Nephron (organoid): ENCODE measurements at regions not wholly inside any gene's neighbourhood (a gene's known extent, or its start where the extent isn't known, plus 50 kb on each side); places are given as distances from the start of the nearest gene placed in this dataset.

Experiments used
- H3K27ac Mint-ChIP-seq, 3 experiments: 2 replicates each; pipeline ENCODE4 v1.8.0; 2020; ENCODE audit warnings: mixed read lengths in 3 of 3, mild to moderate bottlenecking in 2 of 3, moderate library complexity in 1 of 3
- H3K27me3 Mint-ChIP-seq: 2 replicates; pipeline ENCODE4 v1.8.0; 2021; ENCODE audit warnings: low read depth, mild to moderate bottlenecking, moderate library complexity, mixed read lengths
- H3K36me3 Mint-ChIP-seq: 2 replicates; pipeline ENCODE4 v1.8.0; 2020; ENCODE audit warnings: low read depth, mixed read lengths
- H3K4me1 Mint-ChIP-seq: 2 replicates; pipeline ENCODE4 v1.8.0; 2020; ENCODE audit warnings: mixed read lengths
- H3K4me3 Mint-ChIP-seq, 3 experiments: 2 replicates each; pipeline ENCODE4 v1.8.0; 2020; ENCODE audit warnings: mild to moderate bottlenecking in 3 of 3, mixed read lengths in 3 of 3, moderate library complexity in 2 of 3
- H3K9me3 Mint-ChIP-seq: 2 replicates; pipeline ENCODE4 v1.8.0; 2020; ENCODE audit warnings: mixed read lengths
- TF ChIP-seq, protein P1 (sequence below), 3 experiments: fragments of 200-600 bp; sonication (generic); IDR thresholded peaks; one replicate each; pipeline ENCODE4 v1.5.0; 2021; ENCODE audit warnings: antibody characterized with exemption in 3 of 3; ENCODE audit not compliant: unreplicated experiment in 3 of 3

DNA sequence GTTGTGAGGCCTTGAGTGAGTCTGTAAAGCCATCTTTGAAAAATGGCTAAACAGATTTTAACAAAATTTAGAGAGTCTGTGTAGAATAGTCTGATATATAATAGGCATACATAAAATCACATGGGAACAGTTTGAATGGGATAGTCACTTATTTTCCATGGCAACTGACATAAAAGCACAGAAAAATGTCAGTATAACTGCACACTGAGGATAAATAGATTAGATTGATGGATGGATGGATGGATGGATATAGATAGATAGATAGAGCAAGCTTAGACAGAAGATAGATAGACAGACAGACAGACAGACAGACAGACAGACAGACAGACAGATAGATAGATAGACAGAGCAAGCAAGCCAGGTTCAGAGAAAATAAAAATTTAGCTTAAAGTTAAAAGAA lies 660.2 kb upstream of the API5 start:
- H3K9me3 Mint-ChIP-seq, result no peaks in the 10 kb centered on the region
- TF ChIP-seq, protein P1, sequence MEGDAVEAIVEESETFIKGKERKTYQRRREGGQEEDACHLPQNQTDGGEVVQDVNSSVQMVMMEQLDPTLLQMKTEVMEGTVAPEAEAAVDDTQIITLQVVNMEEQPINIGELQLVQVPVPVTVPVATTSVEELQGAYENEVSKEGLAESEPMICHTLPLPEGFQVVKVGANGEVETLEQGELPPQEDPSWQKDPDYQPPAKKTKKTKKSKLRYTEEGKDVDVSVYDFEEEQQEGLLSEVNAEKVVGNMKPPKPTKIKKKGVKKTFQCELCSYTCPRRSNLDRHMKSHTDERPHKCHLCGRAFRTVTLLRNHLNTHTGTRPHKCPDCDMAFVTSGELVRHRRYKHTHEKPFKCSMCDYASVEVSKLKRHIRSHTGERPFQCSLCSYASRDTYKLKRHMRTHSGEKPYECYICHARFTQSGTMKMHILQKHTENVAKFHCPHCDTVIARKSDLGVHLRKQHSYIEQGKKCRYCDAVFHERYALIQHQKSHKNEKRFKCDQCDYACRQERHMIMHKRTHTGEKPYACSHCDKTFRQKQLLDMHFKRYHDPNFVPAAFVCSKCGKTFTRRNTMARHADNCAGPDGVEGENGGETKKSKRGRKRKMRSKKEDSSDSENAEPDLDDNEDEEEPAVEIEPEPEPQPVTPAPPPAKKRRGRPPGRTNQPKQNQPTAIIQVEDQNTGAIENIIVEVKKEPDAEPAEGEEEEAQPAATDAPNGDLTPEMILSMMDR (IDR thresholded peaks at IDR 0.05; ENCODE audit: unreplicated experiment in 3 of 3), result no peak
- no peaks in the 10 kb centered on the region for H3K4me1 Mint-ChIP-seq
- no peaks in the 10 kb centered on the region for H3K36me3 Mint-ChIP-seq
- no peak overlapping the region for H3K4me3 Mint-ChIP-seq
- H3K27ac Mint-ChIP-seq, result no peak overlapping the region
- no peaks in the 10 kb centered on the region for H3K27me3 Mint-ChIP-seq

DNA sequence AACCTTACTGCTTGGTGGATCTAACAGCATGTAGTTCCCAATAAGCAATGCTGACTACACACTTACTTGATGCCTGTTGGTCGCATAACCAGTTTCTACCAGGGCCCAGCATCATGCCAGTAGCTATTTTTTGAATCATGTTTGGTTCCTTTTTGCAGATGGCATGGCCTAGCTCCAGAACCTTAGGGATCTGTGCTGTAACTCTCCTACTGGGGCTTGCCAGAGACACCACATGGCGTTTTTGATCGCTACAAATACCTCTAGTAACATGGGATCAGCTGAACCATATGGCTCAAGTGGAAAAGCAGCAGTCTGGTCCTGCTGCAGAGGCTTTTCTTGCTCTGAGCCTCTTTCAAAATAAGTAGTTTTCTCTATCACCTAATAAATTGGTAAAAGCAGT lies 654.6 kb upstream of the API5 start:
- H3K36me3 Mint-ChIP-seq, result no peaks in the 10 kb centered on the region
- H3K27me3 Mint-ChIP-seq, result peaks cover 3% of the 10 kb centered on the region
- H3K4me3 Mint-ChIP-seq, result no peak overlapping the region

DNA sequence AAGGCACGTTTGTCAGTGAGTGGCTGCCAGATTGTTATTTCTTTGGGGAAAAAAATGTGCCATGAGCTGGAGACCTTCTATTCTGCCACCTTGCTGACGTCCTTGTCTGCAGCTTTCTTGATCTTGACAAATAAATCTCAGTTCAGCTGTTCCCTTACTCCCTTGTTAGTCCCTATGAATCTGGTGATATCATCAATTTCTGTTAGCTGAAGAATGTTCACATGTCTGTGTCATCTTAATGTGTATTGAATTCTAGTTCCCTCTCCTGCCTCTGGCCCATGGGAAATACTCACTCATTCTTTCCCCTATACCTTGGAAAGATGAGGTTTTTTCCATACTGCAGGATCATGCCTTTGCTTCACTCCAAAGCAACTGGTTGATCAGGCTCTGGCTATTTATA lies 649.9 kb upstream of the API5 start:
- no peak overlapping the region for H3K4me3 Mint-ChIP-seq
- no peaks in the 10 kb centered on the region for H3K4me1 Mint-ChIP-seq
- H3K36me3 Mint-ChIP-seq, result no peaks in the 10 kb centered on the region
- no peak overlapping the region for H3K27ac Mint-ChIP-seq
- no peaks in the 10 kb centered on the region for H3K9me3 Mint-ChIP-seq
- TF ChIP-seq, protein P1 (IDR thresholded peaks at IDR 0.05; ENCODE audit: unreplicated experiment in 3 of 3), result no peak
- peaks cover 3% of the 10 kb centered on the region for H3K27me3 Mint-ChIP-seq

More for the DNA sequence above, 654.6 kb upstream of the API5 start:
- Mint-ChIP-seq H3K27ac (no peak overlapping the region), H3K4me1 (no peaks in the 10 kb centered on the region), H3K9me3 (no peaks in the 10 kb centered on the region)
- TF ChIP-seq, protein P1 (IDR thresholded peaks at IDR 0.05; ENCODE audit: unreplicated experiment in 3 of 3), result no peak

DNA sequence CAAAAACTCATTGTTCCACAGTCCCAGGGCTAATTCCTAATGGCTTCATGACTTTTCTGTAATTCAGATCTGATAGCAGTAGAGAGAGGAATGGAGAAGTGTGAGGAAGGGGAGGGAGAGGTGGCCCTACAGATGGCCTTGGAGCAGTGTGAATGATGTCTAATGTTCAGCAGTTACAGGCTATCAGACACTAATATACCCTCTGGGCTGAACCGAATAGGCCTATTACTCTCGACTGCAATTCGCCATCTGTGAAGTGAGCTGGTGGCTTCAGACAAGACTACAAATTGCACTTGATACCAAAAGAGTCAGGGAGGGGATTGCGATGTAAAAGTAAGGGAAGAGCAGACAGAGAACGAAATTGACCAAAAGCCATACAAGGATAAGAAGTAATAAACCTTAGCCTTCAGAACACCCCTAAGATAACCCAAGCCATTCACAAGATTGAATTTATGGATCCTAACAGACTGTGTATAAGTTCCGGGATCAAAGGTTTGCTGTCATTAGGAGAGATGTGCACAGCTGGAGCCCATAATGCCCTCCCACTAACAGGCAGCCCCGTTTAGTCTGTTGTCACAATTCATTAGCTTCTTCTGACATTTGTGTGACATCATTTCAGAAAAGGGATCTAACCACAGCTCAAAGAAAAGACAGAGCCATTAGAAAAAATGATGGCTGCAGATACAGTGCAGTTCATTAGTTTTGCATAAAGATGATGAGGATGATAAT lies 642.4 kb upstream of the API5 start:
- H3K4me1 Mint-ChIP-seq, result no peaks in the 10 kb centered on the region
- TF ChIP-seq, protein P1 (IDR thresholded peaks at IDR 0.05; ENCODE audit: unreplicated experiment in 3 of 3), result no peak
- H3K27ac Mint-ChIP-seq, result no peak overlapping the region
- H3K36me3 Mint-ChIP-seq, result no peaks in the 10 kb centered on the region
- no peaks in the 10 kb centered on the region for H3K27me3 Mint-ChIP-seq
- no peaks in the 10 kb centered on the region for H3K9me3 Mint-ChIP-seq
- no peak overlapping the region for H3K4me3 Mint-ChIP-seq

DNA sequence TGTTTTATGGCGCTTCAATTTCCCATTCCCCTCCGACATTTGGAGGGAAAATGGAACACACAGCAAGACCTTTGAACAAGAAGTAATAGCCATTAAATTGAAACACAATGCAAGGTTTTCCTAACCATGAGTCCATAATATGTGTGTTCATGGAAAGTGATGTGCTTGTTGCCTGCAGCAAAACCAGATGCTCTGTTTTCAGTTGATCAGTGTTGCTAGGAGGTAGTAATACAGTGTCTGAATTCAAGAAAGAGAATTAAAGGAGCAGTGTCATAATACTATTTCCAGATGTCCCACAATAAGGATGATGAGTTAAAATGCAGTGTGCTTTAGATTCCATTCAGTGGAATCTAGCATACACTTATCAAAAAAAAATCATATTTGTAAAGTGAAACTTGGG lies 637.4 kb upstream of the API5 start:
- Mint-ChIP-seq H3K36me3 (no peaks in the 10 kb centered on the region), H3K9me3 (no peaks in the 10 kb centered on the region)
- TF ChIP-seq, protein P1 (IDR thresholded peaks at IDR 0.05; ENCODE audit: unreplicated experiment in 3 of 3), result no peak

DNA sequence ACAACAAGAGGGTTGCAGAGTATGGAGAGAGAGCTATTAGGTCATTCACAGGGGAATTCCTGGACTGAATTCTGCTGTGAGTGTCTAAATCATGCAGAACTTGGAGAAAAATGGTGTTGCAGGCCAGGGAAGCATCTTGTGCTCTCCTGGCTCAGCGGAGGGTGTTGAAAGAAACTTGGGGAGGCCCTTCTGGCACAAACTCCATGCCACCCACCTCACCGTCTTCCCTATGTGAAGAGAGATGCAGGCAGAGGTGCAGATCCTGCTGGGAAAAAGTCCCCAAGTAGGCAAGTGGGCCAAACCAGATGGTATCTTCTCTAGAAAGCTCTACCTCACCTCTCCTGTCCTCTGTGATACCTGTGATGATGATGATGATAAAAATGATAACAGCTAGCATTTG lies 604.3 kb upstream of the API5 start:
- no peaks in the 10 kb centered on the region for H3K36me3 Mint-ChIP-seq
- TF ChIP-seq, protein P1 (IDR thresholded peaks at IDR 0.05; ENCODE audit: unreplicated experiment in 3 of 3), result no peak
- no peaks in the 10 kb centered on the region for H3K4me1 Mint-ChIP-seq
- H3K9me3 Mint-ChIP-seq, result no peaks in the 10 kb centered on the region
- H3K4me3 Mint-ChIP-seq, result no peak overlapping the region
- no peaks in the 10 kb centered on the region for H3K27me3 Mint-ChIP-seq
- H3K27ac Mint-ChIP-seq, result no peak overlapping the region

More for the DNA sequence above, 637.4 kb upstream of the API5 start:
- no peak overlapping the region for H3K4me3 Mint-ChIP-seq
- H3K27ac Mint-ChIP-seq, result no peak overlapping the region
- no peaks in the 10 kb centered on the region for H3K27me3 Mint-ChIP-seq
- H3K4me1 Mint-ChIP-seq, result no peaks in the 10 kb centered on the region
